Right lobe of liver (tissue), 4 donors: ENCODE measurements at regions not wholly inside any gene's neighbourhood (a gene's known extent, or its start where the extent isn't known, plus 50 kb on each side); places are given as distances from the start of the nearest gene placed in this dataset.

Experiments
- POLR2A ChIP-seq: fragments of 450-650 bp; IDR thresholded peaks from one replicate; pipeline ENCODE4 v1.6.1; 2017; ENCODE audit warnings: antibody characterized with exemption, mild to moderate bottlenecking
- TF ChIP-seq, protein P1 (sequence below), 4 donors: fragments of 200-600 bp in 3 of 4; fragments of 450-650 bp in 1 of 4; IDR thresholded peaks; one replicate each; pipeline versions ENCODE4 v1.5.1 to v1.8.0; 2016 to 2022; ENCODE audit warnings: antibody characterized with exemption in 4 of 4, mild to moderate bottlenecking in 2 of 4
- donor health status: DM: no; HTN: no; CAD: no.
- donor health status: DM: no; HTN: no; CAD: no.
- donor health status: DM: no; HTN: yes; CAD: no.

DNA sequence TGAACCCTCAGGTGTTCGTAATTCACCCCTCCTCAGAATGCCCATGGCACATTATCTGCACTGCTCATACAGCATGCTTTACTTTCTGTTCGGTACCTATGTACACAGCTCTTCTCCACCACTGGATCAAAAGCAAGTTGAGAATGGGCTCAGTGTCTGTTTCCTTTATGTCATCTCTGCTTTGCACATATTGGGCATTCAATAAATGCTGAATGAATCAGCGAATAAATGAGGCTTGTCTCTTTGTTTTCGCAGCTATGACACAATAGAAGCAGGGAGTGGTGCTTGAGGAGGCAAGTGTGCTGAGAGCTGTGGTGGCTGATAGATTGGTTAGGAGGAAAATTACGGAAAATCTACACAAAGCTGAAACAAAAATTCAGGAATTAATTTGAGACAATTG, 109.1 kb upstream of the VMA21 start:
- TF ChIP-seq, protein P1, sequence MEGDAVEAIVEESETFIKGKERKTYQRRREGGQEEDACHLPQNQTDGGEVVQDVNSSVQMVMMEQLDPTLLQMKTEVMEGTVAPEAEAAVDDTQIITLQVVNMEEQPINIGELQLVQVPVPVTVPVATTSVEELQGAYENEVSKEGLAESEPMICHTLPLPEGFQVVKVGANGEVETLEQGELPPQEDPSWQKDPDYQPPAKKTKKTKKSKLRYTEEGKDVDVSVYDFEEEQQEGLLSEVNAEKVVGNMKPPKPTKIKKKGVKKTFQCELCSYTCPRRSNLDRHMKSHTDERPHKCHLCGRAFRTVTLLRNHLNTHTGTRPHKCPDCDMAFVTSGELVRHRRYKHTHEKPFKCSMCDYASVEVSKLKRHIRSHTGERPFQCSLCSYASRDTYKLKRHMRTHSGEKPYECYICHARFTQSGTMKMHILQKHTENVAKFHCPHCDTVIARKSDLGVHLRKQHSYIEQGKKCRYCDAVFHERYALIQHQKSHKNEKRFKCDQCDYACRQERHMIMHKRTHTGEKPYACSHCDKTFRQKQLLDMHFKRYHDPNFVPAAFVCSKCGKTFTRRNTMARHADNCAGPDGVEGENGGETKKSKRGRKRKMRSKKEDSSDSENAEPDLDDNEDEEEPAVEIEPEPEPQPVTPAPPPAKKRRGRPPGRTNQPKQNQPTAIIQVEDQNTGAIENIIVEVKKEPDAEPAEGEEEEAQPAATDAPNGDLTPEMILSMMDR (IDR thresholded peaks at IDR 0.05) = no peak
- TF ChIP-seq POLR2A = no peak
